Testis (tissue), 2 donors: ENCODE measurements at regions not wholly inside any gene's neighbourhood (a gene's known extent, or its start where the extent isn't known, plus 50 kb on each side); places are given as distances from the start of the nearest gene placed in this dataset.
A peak's percentile ranks its signal among the peaks of the same experiment; 100 is the strongest.

ENCODE experiments used
- DNase-seq: peaks from one replicate; pipeline ENCODE4 v3.0.0-alpha.2; 2019
- H3K27ac ChIP-seq, 2 donors: fragments of 200-600 bp; sonication (generic); one replicate each; pipeline ENCODE4 v1.5.1; 2019
- H3K27me3 ChIP-seq: fragments of 200-600 bp; sonication (generic); one replicate; pipeline ENCODE4 v1.5.1; 2019
- H3K36me3 ChIP-seq: fragments of 200-600 bp; sonication (generic); one replicate; pipeline ENCODE4 v1.5.1; 2017; ENCODE audit warnings: low read depth; ENCODE audit errors: missing control alignments
- H3K4me1 ChIP-seq: fragments of 200-600 bp; sonication (generic); one replicate; pipeline ENCODE4 v1.5.1; 2019
- H3K4me3 ChIP-seq, 2 donors: fragments of 200-600 bp; sonication (generic); one replicate each; pipeline ENCODE4 v1.5.1; 2017 to 2019
- H3K9me3 ChIP-seq: fragments of 200-600 bp; sonication (generic); one replicate; pipeline ENCODE4 v1.5.1; 2017
- POLR2A ChIP-seq: fragments of 450-650 bp; IDR thresholded peaks from one replicate; pipeline ENCODE4 v1.6.1; 2017; ENCODE audit warnings: antibody characterized with exemption, mild to moderate bottlenecking, moderate library complexity
- WGBS, 2 donors: methylation state at CpG; one replicate each; pipeline ENCODE4 v1.1.5; 2018; 5-methylcytosine and 5-hydroxymethylcytosine counted together
- intact Hi-C: fragments of 100-400 bp; cut with DNase I; formaldehyde crosslinking; loops from one replicate; pipeline ENCODE4 v1.15.1; 2023; ENCODE audit warnings: low total_unique reads
- TF ChIP-seq, protein P1 (sequence below), 3 experiments: fragments of 450-650 bp in 2 of 3; fragments of 200-600 bp in 1 of 3; sonication (generic) in 1 of 3; IDR thresholded peaks; one replicate each; pipeline ENCODE4 v1.5.1; 2016 to 2019; ENCODE audit warnings: antibody characterized with exemption in 3 of 3, mild to moderate bottlenecking in 2 of 3, moderate library complexity in 1 of 3

DNA sequence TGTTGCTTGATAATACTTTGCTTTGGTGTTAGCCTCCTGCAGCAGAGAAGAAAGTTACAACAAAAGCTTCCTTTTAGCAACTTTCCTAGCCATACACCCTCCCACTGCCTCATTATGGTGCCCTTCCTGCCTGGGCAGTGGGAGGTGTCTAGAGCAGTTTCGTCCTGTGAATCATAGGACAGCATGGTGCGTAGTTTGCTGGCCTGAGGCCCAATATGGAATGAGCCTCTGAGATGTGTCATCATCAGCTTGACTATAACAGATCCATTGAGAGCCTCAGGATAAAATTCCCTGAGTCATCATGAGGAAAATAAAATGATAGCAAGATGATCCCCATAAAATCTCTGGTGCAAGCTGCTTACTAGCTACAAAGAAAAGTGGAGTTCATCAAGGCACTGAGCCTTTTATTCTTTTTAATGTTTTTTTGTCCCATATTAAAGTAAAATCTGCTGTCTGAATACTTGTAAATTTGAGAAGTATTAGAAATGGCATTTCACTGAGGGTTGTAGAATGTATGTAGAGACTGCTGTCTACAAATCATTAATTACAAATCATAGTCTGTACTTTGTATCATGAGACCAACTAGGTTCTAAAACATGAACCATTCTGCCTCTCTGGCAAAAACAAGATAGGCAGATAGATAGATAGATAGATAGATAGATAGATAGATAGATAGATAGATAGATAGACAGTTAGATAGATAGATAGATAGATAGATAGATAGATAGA, 303.0 kb upstream of the PDE4D start:
- Histone ChIP-seq H3K4me1 (no peaks in the 10 kb centered on the region), H3K27ac (no peak overlapping the region), H3K36me3 (no peaks in the 10 kb centered on the region), H3K9me3 (no peaks in the 10 kb centered on the region), H3K27me3 (no peaks in the 10 kb centered on the region), H3K4me3 (no peak overlapping the region)
- WGBS, 2 donors: 41 to 63% methylated on average over 2 of the region's 2 CpGs
- TF ChIP-seq, protein P1, sequence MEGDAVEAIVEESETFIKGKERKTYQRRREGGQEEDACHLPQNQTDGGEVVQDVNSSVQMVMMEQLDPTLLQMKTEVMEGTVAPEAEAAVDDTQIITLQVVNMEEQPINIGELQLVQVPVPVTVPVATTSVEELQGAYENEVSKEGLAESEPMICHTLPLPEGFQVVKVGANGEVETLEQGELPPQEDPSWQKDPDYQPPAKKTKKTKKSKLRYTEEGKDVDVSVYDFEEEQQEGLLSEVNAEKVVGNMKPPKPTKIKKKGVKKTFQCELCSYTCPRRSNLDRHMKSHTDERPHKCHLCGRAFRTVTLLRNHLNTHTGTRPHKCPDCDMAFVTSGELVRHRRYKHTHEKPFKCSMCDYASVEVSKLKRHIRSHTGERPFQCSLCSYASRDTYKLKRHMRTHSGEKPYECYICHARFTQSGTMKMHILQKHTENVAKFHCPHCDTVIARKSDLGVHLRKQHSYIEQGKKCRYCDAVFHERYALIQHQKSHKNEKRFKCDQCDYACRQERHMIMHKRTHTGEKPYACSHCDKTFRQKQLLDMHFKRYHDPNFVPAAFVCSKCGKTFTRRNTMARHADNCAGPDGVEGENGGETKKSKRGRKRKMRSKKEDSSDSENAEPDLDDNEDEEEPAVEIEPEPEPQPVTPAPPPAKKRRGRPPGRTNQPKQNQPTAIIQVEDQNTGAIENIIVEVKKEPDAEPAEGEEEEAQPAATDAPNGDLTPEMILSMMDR (IDR thresholded peaks at IDR 0.05): no peak
- TF ChIP-seq POLR2A: no peak
- DNase-seq: peak; percentile 28
- intact Hi-C loops: no loop called here

DNA sequence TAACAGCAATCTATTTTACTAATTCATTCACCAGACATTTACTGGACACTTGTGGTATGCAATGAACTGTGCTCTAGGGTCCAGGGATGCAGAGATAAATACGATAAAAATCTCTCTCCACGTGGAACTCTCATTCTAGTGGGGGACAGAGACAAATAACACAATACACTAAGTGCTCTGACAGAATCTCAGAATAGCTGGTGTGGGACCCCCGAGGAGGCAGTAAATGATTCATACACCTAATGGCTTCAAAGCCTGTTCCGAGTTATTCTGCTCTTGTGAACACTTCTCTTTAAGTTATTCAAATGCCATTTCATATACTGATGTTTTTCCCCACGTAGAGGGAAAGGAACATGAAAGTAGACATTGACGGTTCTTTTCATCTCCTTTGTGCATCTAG, 302.0 kb upstream of the PDE4D start:
- no peaks in the 10 kb centered on the region for H3K27me3 ChIP-seq
- no peaks in the 10 kb centered on the region for H3K9me3 ChIP-seq
- intact Hi-C loops: no loop called here
- TF ChIP-seq, protein P1 (IDR thresholded peaks at IDR 0.05): no peak
- TF ChIP-seq POLR2A: no peak
- H3K4me3 ChIP-seq: no peak overlapping the region
- DNase-seq: no peak
- H3K4me1 ChIP-seq: no peaks in the 10 kb centered on the region
- WGBS, 2 donors: 75 to 82% methylated on average over 6 of the region's 6 CpGs
- no peaks in the 10 kb centered on the region for H3K36me3 ChIP-seq
- H3K27ac ChIP-seq: no peak overlapping the region

DNA sequence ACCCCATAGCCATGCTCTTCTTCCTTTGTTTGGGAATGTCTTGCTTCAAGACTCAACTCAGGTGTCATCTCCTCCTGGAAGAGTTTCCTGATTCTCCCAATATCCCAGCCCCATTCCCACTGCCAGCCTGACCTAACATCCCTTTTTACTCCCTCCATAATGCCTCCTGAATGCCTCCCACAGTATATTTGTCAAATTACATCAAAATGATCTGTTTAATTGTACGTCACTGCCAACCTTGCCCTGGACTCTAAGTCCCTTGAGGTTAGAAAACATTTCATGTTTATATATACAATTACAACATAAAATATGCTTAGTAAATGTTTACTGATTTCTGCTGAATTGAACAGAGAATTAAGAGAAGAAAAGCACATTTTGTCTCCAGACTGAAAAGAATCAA, 301.6 kb upstream of the PDE4D start:
- intact Hi-C loops: no loop called here
- 92 to 93% methylated on average over 1 of the region's 1 CpG for WGBS, 2 donors
- no peaks in the 10 kb centered on the region for H3K27me3 ChIP-seq
- no peaks in the 10 kb centered on the region for H3K4me1 ChIP-seq
- H3K27ac ChIP-seq: no peak overlapping the region
- TF ChIP-seq, protein P1 (IDR thresholded peaks at IDR 0.05): no peak
- no peak for TF ChIP-seq POLR2A
- H3K4me3 ChIP-seq: no peak overlapping the region
- DNase-seq: no peak
- no peaks in the 10 kb centered on the region for H3K9me3 ChIP-seq
- H3K36me3 ChIP-seq: no peaks in the 10 kb centered on the region

DNA sequence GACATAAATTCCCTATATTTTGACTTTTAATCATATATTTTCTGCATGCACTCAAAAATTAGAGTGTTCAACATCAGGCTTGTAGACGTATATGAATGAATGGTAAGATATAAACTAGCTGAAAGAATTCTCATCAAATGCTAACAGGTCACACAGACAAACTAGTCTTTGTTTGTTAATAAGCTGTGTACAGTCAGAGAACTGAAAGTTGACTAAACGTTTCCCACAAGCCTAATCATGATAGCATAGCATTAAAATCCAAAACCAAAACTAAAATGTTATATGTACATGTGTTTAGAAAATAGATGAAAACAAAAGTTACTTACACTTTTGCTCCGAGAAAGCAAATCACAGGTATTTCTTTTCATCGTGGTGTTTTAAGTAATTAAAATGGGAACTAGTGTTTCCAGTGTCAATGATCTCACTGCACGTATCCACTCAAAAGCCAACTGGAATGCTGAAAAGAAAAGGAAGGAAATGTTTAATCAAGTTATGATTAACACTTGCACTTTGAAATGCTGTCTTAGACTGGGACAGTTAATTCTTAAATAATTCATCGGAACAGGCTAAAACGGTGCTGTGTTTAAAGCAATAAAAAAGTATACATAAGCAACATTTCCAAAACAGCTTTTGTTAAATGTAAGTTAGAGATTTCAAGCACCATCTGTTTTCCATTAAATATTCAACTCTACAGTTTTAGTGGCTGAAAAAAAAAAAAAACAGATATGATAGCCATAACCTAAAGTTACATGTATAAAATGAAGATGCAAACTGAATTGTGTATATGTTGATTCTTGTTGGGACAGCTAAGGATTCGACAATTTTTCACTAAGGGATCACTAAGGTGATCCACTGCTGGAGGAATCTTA, 291.9 kb upstream of the PDE4D start:
- Histone ChIP-seq H3K4me1 (no peaks in the 10 kb centered on the region), H3K9me3 (no peaks in the 10 kb centered on the region), H3K27ac (no peak overlapping the region), H3K4me3 (no peak overlapping the region), H3K36me3 (no peaks in the 10 kb centered on the region), H3K27me3 (no peaks in the 10 kb centered on the region)
- intact Hi-C loops: no loop called here
- DNase-seq: no peak
- WGBS, 2 donors: 48 to 60% methylated on average over 8 of the region's 8 CpGs
- TF ChIP-seq, protein P1 (IDR thresholded peaks at IDR 0.05): no peak
- TF ChIP-seq POLR2A: no peak
